GM18517 (cell line): ENCODE measurements at regions not wholly inside any gene's neighbourhood (a gene's known extent, or its start where the extent isn't known, plus 50 kb on each side); places are given as distances from the start of the nearest gene placed in this dataset.

Source experiments
- ATAC-seq: cut with Tn5 transposase; IDR thresholded peaks from one replicate; pipeline ENCODE4 v1.9.1; 2021; ENCODE audit warnings: mild to moderate bottlenecking, moderate library complexity; ENCODE audit not compliant: unreplicated experiment

GRCh38 chr2:76274160-76274559 is 563.4 kb upstream of the GCFC2 start:
- no peak for ATAC-seq

- ATAC-seq, result no peak
Measured at GRCh38 chr2:76270096-76270710, 559.5 kb upstream of the GCFC2 start.

GRCh38 chr2:76268902-76269620 is 558.3 kb upstream of the GCFC2 start:
- no peak for ATAC-seq

- ATAC-seq, result no peak
Measured at GRCh38 chr2:76268484-76268883, 557.8 kb upstream of the GCFC2 start.

GRCh38 chr2:76257802-76258201 is 547.1 kb upstream of the GCFC2 start:
- no peak for ATAC-seq

- no peak for ATAC-seq
Measured at GRCh38 chr2:76256458-76257088, 545.9 kb upstream of the GCFC2 start.

- no peak for ATAC-seq
Measured at GRCh38 chr2:76252704-76253103, 542.0 kb upstream of the GCFC2 start.

GRCh38 chr2:76251342-76251741 is 540.6 kb upstream of the GCFC2 start:
- no peak for ATAC-seq

- no peak for ATAC-seq
Measured at GRCh38 chr2:76247006-76247405, 536.3 kb upstream of the GCFC2 start.

GRCh38 chr2:76211991-76212985 is 501.6 kb upstream of the GCFC2 start:
- no peak for ATAC-seq

- no peak for ATAC-seq
Measured at GRCh38 chr2:76210551-76210950, 499.8 kb upstream of the GCFC2 start.

GRCh38 chr2:76204048-76204447 is 493.3 kb upstream of the GCFC2 start:
- ATAC-seq, result no peak

- ATAC-seq, result no peak
Measured at GRCh38 chr2:76202866-76203265, 492.2 kb upstream of the GCFC2 start.

GRCh38 chr2:76197842-76198448 is 487.2 kb upstream of the GCFC2 start:
- peak; percentile 83 for ATAC-seq

GRCh38 chr2:76197428-76197827 is 486.7 kb upstream of the GCFC2 start:
- ATAC-seq, result no peak

- no peak for ATAC-seq
Measured at GRCh38 chr2:76194031-76194775, 483.5 kb upstream of the GCFC2 start.

- no peak for ATAC-seq
Measured at GRCh38 chr2:76193089-76193488, 482.4 kb upstream of the GCFC2 start.

GRCh38 chr2:76188334-76189008 is 477.8 kb upstream of the GCFC2 start:
- ATAC-seq, result no peak

GRCh38 chr2:76187415-76187814 is 476.7 kb upstream of the GCFC2 start:
- no peak for ATAC-seq
